C4-2B (cell line): ENCODE measurements at regions not wholly inside any gene's neighbourhood (a gene's known extent, or its start where the extent isn't known, plus 50 kb on each side); places are given as distances from the start of the nearest gene placed in this dataset.

Experiments
- ZFX ChIP-seq: fragments of 450-650 bp; IDR thresholded peaks from 2 replicates; pipeline ENCODE4 v1.6.1; 2017
- TF ChIP-seq, protein P1 (sequence below): fragments of 450-650 bp; conservative IDR thresholded peaks from 2 replicates; pipeline ENCODE4 v1.5.1; 2017; ENCODE audit warnings: mild to moderate bottlenecking

- TF ChIP-seq, protein P1, sequence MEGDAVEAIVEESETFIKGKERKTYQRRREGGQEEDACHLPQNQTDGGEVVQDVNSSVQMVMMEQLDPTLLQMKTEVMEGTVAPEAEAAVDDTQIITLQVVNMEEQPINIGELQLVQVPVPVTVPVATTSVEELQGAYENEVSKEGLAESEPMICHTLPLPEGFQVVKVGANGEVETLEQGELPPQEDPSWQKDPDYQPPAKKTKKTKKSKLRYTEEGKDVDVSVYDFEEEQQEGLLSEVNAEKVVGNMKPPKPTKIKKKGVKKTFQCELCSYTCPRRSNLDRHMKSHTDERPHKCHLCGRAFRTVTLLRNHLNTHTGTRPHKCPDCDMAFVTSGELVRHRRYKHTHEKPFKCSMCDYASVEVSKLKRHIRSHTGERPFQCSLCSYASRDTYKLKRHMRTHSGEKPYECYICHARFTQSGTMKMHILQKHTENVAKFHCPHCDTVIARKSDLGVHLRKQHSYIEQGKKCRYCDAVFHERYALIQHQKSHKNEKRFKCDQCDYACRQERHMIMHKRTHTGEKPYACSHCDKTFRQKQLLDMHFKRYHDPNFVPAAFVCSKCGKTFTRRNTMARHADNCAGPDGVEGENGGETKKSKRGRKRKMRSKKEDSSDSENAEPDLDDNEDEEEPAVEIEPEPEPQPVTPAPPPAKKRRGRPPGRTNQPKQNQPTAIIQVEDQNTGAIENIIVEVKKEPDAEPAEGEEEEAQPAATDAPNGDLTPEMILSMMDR: no peak
- no peak for TF ChIP-seq ZFX
These were observed 320.1 kb downstream of the ZNF536 start for GRCh38 chr19:30692181-30692811.
